HEK293 (cell line): ENCODE measurements at regions not wholly inside any gene's neighbourhood (a gene's known extent, or its start where the extent isn't known, plus 50 kb on each side); places are given as distances from the start of the nearest gene placed in this dataset.

Experiments used
- CTCF ChIA-PET: fragments of 350-600 bp; formaldehyde crosslinking; extraction: SDS; loops from one replicate; lab custom pipeline; 2021; ENCODE audit warnings: antibody characterized with exemption; lab: Yijun Ruan, JAX
- POLR2A ChIA-PET: fragments of 300-600 bp; formaldehyde crosslinking; extraction: SDS; loops from one replicate; lab custom pipeline; 2020; ENCODE audit warnings: antibody characterized with exemption, inconsistent platforms; lab: Yijun Ruan, JAX
- H3K27ac ChIP-seq: fragments of 200-500 bp; sonication (Bioruptor generic); 2 replicates; pipeline ENCODE4 v1.5.1; 2014; ENCODE audit warnings: low read depth, low read length, control low read depth, inconsistent platforms; ENCODE audit errors: extremely low read depth
- H3K36me3 ChIP-seq, 2 experiments: fragments of 200-500 bp in 1 of 2; sonication (Bioruptor generic) in 1 of 2; 1 replicate in 1 of 2; 2 replicates in 1 of 2; pipeline ENCODE4 v1.5.1; 2014 to 2017; ENCODE audit warnings: inconsistent platforms in 2 of 2, low read length in 2 of 2; ENCODE audit not compliant: control insufficient read depth in 2 of 2, insufficient read depth in 1 of 2
- H3K4me1 ChIP-seq: fragments of 200-500 bp; sonication (Bioruptor generic); 2 replicates; pipeline ENCODE4 v1.5.1; 2014; ENCODE audit warnings: mild to moderate bottlenecking, low read length, inconsistent platforms; ENCODE audit not compliant: control insufficient read depth, insufficient read depth
- H3K4me3 ChIP-seq: 2 replicates; pipeline ENCODE4 v1.5.1; 2011; ENCODE audit warnings: low read depth, mild to moderate bottlenecking, control low read depth, low read length, moderate library complexity
- H3K9me3 ChIP-seq: fragments of 200-500 bp; sonication (Bioruptor generic); 2 replicates; pipeline ENCODE4 v1.5.1; 2014; ENCODE audit warnings: low read depth, low read length, inconsistent platforms; ENCODE audit not compliant: control insufficient read depth, insufficient read depth
- FEZF1 ChIP-seq: fragments of 450-650 bp; formaldehyde crosslinking; IDR thresholded peaks from 2 replicates; pipeline ENCODE4 v1.5.1; 2016; ENCODE audit warnings: missing biosample characterization, missing genetic modification characterization
- GFI1B ChIP-seq: fragments of 450-650 bp; formaldehyde crosslinking; IDR thresholded peaks from 2 replicates; pipeline ENCODE4 v1.5.1; 2016; ENCODE audit warnings: missing biosample characterization, missing genetic modification characterization
- GLI4 ChIP-seq: fragments of 450-650 bp; formaldehyde crosslinking; IDR thresholded peaks from 2 replicates; pipeline ENCODE4 v1.5.1; 2016; ENCODE audit warnings: missing biosample characterization, missing genetic modification characterization
- GLIS1 ChIP-seq: fragments of 450-650 bp; formaldehyde crosslinking; IDR thresholded peaks from 2 replicates; pipeline ENCODE4 v1.5.1; 2016; ENCODE audit warnings: missing biosample characterization, missing genetic modification characterization
- HOXC10 ChIP-seq: sonication (generic); formaldehyde crosslinking; IDR thresholded peaks from 2 replicates; pipeline ENCODE4 v1.8.1; 2023; ENCODE audit warnings: mild to moderate bottlenecking, missing genetic modification reagents
- HOXD13 ChIP-seq: sonication (generic); formaldehyde crosslinking; IDR thresholded peaks from 2 replicates; pipeline ENCODE4 v1.8.0; 2022; ENCODE audit warnings: missing genetic modification reagents, borderline replicate concordance
- SETDB1 ChIP-seq: IDR thresholded peaks from one replicate; pipeline ENCODE4 v1.6.1; 2017; ENCODE audit warnings: mild to moderate bottlenecking, low read length, moderate library complexity, mixed read lengths; ENCODE audit not compliant: insufficient read length
- SP7 ChIP-seq: fragments of 450-650 bp; formaldehyde crosslinking; IDR thresholded peaks from 2 replicates; pipeline ENCODE4 v1.5.1; 2016; ENCODE audit warnings: missing biosample characterization, missing genetic modification characterization
- TRIM28 ChIP-seq: IDR thresholded peaks from 2 replicates; pipeline ENCODE4 v1.6.1; 2011; ENCODE audit warnings: low read length, control low read depth, borderline replicate concordance
- WT1 ChIP-seq: fragments of 450-650 bp; formaldehyde crosslinking; IDR thresholded peaks from 2 replicates; pipeline ENCODE4 v1.5.1; 2016; ENCODE audit warnings: missing biosample characterization, missing genetic modification characterization
- ZBTB1 ChIP-seq: fragments of 450-650 bp; formaldehyde crosslinking; IDR thresholded peaks from 2 replicates; pipeline ENCODE4 v1.5.1; 2016; ENCODE audit warnings: missing biosample characterization, missing genetic modification characterization
- ZBTB17 ChIP-seq: fragments of 450-650 bp; formaldehyde crosslinking; IDR thresholded peaks from 2 replicates; pipeline ENCODE4 v1.5.1; 2016; ENCODE audit warnings: missing biosample characterization, missing genetic modification characterization
- ZBTB48 ChIP-seq: fragments of 450-650 bp; formaldehyde crosslinking; IDR thresholded peaks from 2 replicates; pipeline ENCODE4 v1.5.1; 2016; ENCODE audit warnings: missing biosample characterization, missing genetic modification characterization
- ZIC2 ChIP-seq: fragments of 450-650 bp; formaldehyde crosslinking; IDR thresholded peaks from 2 replicates; pipeline ENCODE4 v1.5.1; 2016; ENCODE audit warnings: missing biosample characterization, missing genetic modification characterization
- ZNF274 ChIP-seq, 2 experiments: fragments of 200-500 bp in 1 of 2; fragments of 450-650 bp in 1 of 2; sonication (Bioruptor generic) in 1 of 2; formaldehyde crosslinking in 1 of 2; IDR thresholded peaks; 2 replicates each; pipeline versions ENCODE4 v1.5.1 to v1.6.1; 2014 to 2016; ENCODE audit warnings: borderline replicate concordance in 1 of 2, inconsistent platforms in 1 of 2, low read length in 1 of 2, missing biosample characterization in 1 of 2, missing genetic modification characterization in 1 of 2
- ZNF335 ChIP-seq: fragments of 450-650 bp; formaldehyde crosslinking; conservative IDR thresholded peaks from 2 replicates; pipeline ENCODE4 v1.5.1; 2016; ENCODE audit warnings: missing biosample characterization, missing genetic modification characterization
- ZNF341 ChIP-seq: fragments of 450-650 bp; formaldehyde crosslinking; IDR thresholded peaks from 2 replicates; pipeline ENCODE4; 2016; ENCODE audit warnings: low read depth, missing biosample characterization, missing genetic modification characterization
- ZNF473 ChIP-seq: fragments of 450-650 bp; formaldehyde crosslinking; IDR thresholded peaks from 2 replicates; pipeline ENCODE4 v1.5.1; 2017; ENCODE audit warnings: missing biosample characterization, missing genetic modification characterization
- ZNF558 ChIP-seq: fragments of 450-650 bp; formaldehyde crosslinking; IDR thresholded peaks from 2 replicates; pipeline ENCODE4 v1.5.1; 2016; ENCODE audit warnings: missing biosample characterization, missing genetic modification characterization
- ZNF600 ChIP-seq: fragments of 450-650 bp; formaldehyde crosslinking; IDR thresholded peaks from 2 replicates; pipeline ENCODE4 v1.5.1; 2016; ENCODE audit warnings: missing biosample characterization, missing genetic modification characterization
- ZNF658 ChIP-seq: fragments of 450-650 bp; formaldehyde crosslinking; IDR thresholded peaks from 2 replicates; pipeline ENCODE4; 2016; ENCODE audit warnings: missing biosample characterization, missing genetic modification characterization
- ZNF776 ChIP-seq: fragments of 450-650 bp; formaldehyde crosslinking; IDR thresholded peaks from 2 replicates; pipeline ENCODE4 v1.5.0; 2017; ENCODE audit warnings: missing biosample characterization, missing genetic modification characterization, borderline replicate concordance
- TF ChIP-seq, protein P1 (sequence below): fragments of 450-650 bp; formaldehyde crosslinking; optimal IDR thresholded peaks from 2 replicates; pipeline ENCODE3; 2016; ENCODE audit warnings: missing biosample characterization, mild to moderate bottlenecking, missing genetic modification characterization
- TF ChIP-seq, protein P2 (sequence below): fragments of 450-650 bp; formaldehyde crosslinking; IDR thresholded peaks from 2 replicates; pipeline ENCODE4 v1.5.1; 2016; ENCODE audit warnings: missing biosample characterization, missing genetic modification characterization, borderline replicate concordance
- TF ChIP-seq, protein P3 (sequence below): fragments of 450-650 bp; formaldehyde crosslinking; IDR thresholded peaks from 2 replicates; pipeline ENCODE4 v1.5.1; 2016; ENCODE audit warnings: missing biosample characterization, missing genetic modification characterization
- TF ChIP-seq, protein P4 (sequence below): fragments of 450-650 bp; formaldehyde crosslinking; IDR thresholded peaks from 2 replicates; pipeline ENCODE4 v1.5.1; 2017; ENCODE audit warnings: missing biosample characterization, missing genetic modification characterization

DNA sequence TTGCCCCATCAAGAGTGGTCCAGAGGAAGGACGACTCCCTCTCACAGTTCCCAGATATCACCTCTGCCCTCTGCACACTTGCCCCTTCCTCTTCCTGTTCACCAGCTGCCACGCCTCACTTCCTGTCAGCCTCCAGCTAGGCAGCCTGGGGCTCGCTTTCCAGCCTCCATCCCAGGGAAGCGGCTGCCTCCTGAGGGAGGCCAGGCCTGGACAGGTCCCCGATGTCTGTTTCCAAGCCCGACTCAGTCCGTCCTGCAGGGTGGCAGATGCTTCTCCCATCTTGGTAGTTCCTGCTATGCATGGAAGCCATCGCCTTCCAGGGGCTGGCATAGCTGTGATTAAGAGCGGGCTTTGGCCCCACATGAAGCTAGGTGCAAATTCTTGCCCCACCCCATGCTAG is 233.5 kb upstream of the PMEPA1 start (continued):
- TF ChIP-seq, protein P1, sequence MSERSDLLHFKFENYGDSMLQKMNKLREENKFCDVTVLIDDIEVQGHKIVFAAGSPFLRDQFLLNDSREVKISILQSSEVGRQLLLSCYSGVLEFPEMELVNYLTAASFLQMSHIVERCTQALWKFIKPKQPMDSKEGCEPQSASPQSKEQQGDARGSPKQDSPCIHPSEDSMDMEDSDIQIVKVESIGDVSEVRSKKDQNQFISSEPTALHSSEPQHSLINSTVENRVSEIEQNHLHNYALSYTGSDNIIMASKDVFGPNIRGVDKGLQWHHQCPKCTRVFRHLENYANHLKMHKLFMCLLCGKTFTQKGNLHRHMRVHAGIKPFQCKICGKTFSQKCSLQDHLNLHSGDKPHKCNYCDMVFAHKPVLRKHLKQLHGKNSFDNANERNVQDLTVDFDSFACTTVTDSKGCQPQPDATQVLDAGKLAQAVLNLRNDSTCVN (tag by site-specific recombination), result no peak
- TF ChIP-seq GLI4 (tag by site-specific recombination) (no peak), ZBTB1 (tag by site-specific recombination) (no peak), ZNF274 (IDR thresholded peaks at IDR 0.05; ENCODE audit: low read length) (no peak), ZNF274 (tag by site-specific recombination; IDR thresholded peaks at IDR 0.05; ENCODE audit: borderline replicate concordance) (no peak), ZNF335 (no peak), ZNF341 (tag by site-specific recombination) (no peak), ZNF473 (tag by site-specific recombination) (no peak), HOXC10 (CRISPR knock-in tag) (no peak)
- TF ChIP-seq, protein P2, sequence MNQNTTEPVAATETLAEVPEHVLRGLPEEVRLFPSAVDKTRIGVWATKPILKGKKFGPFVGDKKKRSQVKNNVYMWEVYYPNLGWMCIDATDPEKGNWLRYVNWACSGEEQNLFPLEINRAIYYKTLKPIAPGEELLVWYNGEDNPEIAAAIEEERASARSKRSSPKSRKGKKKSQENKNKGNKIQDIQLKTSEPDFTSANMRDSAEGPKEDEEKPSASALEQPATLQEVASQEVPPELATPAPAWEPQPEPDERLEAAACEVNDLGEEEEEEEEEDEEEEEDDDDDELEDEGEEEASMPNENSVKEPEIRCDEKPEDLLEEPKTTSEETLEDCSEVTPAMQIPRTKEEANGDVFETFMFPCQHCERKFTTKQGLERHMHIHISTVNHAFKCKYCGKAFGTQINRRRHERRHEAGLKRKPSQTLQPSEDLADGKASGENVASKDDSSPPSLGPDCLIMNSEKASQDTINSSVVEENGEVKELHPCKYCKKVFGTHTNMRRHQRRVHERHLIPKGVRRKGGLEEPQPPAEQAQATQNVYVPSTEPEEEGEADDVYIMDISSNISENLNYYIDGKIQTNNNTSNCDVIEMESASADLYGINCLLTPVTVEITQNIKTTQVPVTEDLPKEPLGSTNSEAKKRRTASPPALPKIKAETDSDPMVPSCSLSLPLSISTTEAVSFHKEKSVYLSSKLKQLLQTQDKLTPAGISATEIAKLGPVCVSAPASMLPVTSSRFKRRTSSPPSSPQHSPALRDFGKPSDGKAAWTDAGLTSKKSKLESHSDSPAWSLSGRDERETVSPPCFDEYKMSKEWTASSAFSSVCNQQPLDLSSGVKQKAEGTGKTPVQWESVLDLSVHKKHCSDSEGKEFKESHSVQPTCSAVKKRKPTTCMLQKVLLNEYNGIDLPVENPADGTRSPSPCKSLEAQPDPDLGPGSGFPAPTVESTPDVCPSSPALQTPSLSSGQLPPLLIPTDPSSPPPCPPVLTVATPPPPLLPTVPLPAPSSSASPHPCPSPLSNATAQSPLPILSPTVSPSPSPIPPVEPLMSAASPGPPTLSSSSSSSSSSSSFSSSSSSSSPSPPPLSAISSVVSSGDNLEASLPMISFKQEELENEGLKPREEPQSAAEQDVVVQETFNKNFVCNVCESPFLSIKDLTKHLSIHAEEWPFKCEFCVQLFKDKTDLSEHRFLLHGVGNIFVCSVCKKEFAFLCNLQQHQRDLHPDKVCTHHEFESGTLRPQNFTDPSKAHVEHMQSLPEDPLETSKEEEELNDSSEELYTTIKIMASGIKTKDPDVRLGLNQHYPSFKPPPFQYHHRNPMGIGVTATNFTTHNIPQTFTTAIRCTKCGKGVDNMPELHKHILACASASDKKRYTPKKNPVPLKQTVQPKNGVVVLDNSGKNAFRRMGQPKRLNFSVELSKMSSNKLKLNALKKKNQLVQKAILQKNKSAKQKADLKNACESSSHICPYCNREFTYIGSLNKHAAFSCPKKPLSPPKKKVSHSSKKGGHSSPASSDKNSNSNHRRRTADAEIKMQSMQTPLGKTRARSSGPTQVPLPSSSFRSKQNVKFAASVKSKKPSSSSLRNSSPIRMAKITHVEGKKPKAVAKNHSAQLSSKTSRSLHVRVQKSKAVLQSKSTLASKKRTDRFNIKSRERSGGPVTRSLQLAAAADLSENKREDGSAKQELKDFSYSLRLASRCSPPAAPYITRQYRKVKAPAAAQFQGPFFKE (tag by site-specific recombination), result no peak

DNA sequence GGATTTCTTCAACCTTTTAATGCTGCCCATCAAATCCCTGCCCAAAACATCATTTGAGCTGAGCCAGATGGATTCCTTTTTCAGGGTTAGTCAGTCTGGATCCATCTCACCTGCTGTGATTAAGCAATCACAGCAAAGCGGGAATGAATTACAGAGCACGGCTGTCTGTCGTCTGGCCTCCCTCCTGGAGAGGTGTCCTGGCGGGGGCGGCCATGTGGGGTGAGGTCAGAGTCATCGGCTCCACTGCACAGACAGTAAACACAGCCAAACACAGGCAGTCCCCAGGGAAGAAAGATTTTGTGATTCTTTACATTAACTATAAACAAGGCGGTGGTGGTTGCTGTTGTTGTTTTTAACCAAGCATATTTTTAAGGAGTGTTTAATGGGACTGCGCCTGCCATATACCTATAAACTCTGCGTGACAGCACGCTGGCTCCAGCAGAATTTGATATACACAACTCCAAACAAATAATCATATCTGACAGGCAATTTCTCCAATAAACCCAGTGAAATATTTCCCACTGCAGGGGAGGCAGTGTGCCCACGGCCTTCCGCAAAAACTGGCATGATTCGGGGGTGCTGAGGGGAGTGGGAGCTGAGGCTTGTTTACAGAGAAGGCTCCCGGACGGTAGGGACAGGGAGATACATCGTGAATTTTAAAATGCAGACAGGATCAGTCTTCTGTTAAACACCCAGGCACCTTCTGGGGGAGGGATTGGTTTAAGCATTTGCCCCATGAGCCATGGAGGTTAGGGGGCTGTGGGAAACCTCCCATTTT is 232.0 kb upstream of the PMEPA1 start:
- no peak overlapping the region for H3K4me3 ChIP-seq
- H3K9me3 ChIP-seq, result no peaks in the 10 kb centered on the region
- ChIA-PET CTCF (no interaction called here), POLR2A (no interaction called here)
- H3K36me3 ChIP-seq, result no peaks in the 10 kb centered on the region
- no peak overlapping the region; the same call in 1 of the 2 replicates for H3K27ac ChIP-seq
- 0 out of 2 replicates have a peak, but pooled peaks cover 2% of the 10 kb centered on the region for H3K4me1 ChIP-seq
- TF ChIP-seq WT1 (tag by site-specific recombination), result no peak
- peak; percentile 17; the same call in 1 of the 2 replicates for TF ChIP-seq HOXD13
- TF ChIP-seq, protein P3, sequence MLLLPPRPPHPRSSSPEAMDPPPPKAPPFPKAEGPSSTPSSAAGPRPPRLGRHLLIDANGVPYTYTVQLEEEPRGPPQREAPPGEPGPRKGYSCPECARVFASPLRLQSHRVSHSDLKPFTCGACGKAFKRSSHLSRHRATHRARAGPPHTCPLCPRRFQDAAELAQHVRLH (tag by site-specific recombination), result no peak
- no peak for TF ChIP-seq ZNF658 (tag by site-specific recombination)
- peak; percentile 98 for TF ChIP-seq ZIC2 (tag by site-specific recombination)
- peak; percentile 99 for TF ChIP-seq GLIS1 (tag by site-specific recombination)
- 0 out of 2 replicates have a peak, but pooled peaks have one; percentile 12 for TF ChIP-seq ZNF335
- peak; percentile 49; the same call in 1 of the 2 replicates for TF ChIP-seq ZBTB17 (tag by site-specific recombination)
- peak; percentile 22; the same call in 1 of the 2 replicates for TF ChIP-seq FEZF1
- TF ChIP-seq GFI1B (tag by site-specific recombination), result peak; percentile 37; the same call in 1 of the 2 replicates
- TF ChIP-seq SP7 (tag by site-specific recombination), result peak; percentile 62
- TF ChIP-seq TRIM28, result 0 out of 2 replicates have a peak, but pooled peaks have one; percentile 32
- TF ChIP-seq ZNF776, result no peak
- TF ChIP-seq ZNF600 (tag by site-specific recombination), result peak; percentile 53; the same call in 1 of the 2 replicates
- no peak for TF ChIP-seq SETDB1
- no peak for TF ChIP-seq ZBTB48 (tag by site-specific recombination)
- TF ChIP-seq, protein P4, sequence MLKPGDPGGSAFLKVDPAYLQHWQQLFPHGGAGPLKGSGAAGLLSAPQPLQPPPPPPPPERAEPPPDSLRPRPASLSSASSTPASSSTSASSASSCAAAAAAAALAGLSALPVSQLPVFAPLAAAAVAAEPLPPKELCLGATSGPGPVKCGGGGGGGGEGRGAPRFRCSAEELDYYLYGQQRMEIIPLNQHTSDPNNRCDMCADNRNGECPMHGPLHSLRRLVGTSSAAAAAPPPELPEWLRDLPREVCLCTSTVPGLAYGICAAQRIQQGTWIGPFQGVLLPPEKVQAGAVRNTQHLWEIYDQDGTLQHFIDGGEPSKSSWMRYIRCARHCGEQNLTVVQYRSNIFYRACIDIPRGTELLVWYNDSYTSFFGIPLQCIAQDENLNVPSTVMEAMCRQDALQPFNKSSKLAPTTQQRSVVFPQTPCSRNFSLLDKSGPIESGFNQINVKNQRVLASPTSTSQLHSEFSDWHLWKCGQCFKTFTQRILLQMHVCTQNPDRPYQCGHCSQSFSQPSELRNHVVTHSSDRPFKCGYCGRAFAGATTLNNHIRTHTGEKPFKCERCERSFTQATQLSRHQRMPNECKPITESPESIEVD (tag by site-specific recombination), result peak; percentile 58
- TF ChIP-seq ZNF558 (tag by site-specific recombination), result no peak
